ENCODE measurements at regions not wholly inside any gene's neighbourhood (a gene's known extent, or its start where the extent isn't known, plus 50 kb on each side); places are given as distances from the start of the nearest gene placed in this dataset.
A peak's percentile ranks its signal among the peaks of the same experiment; 100 is the strongest.

- Mint-ChIP-seq H3K9me3 (peaks cover 5% of the 10 kb centered on the region), H3K27me3 (no peaks in the 10 kb centered on the region), H3K4me1 (no peaks in the 10 kb centered on the region), H3K4me3 (no peak overlapping the region), H3K36me3 (no peaks in the 10 kb centered on the region), H3K27ac (no peak overlapping the region)
- ATAC-seq: no peak
Observed at GRCh38 chr5:101917166-101917565, 378.9 kb downstream of the SLCO4C1 start.

DNA sequence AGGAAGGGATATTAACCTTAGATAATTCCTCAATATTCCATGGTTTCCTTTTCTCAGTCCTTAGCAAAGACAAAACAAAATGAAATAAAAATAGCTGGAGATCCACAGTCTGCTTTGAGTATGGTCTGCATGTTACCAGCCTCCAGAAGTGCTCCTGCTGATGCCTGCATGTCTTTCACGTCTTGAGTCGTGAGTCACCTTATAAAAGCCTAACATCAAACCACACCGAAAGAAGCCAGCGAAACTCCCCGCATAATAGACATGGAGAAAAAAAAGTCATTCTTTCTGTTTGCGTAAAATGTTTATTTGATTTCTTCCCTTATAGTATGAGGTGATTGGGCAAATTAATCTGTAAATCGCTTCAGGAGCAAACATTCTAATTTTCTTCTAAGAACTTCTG, 380.5 kb downstream of the SLCO4C1 start:
- Mint-ChIP-seq H3K27me3 (no peaks in the 10 kb centered on the region), H3K27ac (no peak overlapping the region), H3K4me3 (no peak overlapping the region), H3K36me3 (no peaks in the 10 kb centered on the region), H3K4me1 (no peaks in the 10 kb centered on the region), H3K9me3 (peaks cover 5% of the 10 kb centered on the region)
- no peak for ATAC-seq

DNA sequence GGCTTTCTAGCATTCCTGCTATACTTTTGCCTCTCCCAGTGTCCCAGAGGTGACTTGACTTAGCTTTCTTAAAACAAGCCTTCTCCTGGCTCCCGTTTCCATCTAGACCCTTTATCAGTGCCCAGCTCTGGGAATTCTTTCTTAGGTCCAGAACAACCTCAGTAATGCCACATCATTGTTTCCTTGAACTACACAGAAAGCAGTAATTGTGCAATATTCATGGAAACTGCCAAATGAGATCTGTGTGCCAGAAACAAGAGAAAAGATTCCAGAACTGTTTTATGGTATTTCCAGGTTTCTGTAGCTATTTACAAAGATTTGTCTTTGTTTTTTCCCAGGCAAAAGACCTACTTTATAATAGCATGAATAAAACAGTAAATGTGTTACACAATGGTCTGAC, 391.3 kb downstream of the SLCO4C1 start:
- no peak for ATAC-seq
- H3K9me3 Mint-ChIP-seq: no peaks in the 10 kb centered on the region
- H3K4me1 Mint-ChIP-seq: no peaks in the 10 kb centered on the region
- H3K4me3 Mint-ChIP-seq: no peak overlapping the region
- no peaks in the 10 kb centered on the region for H3K27me3 Mint-ChIP-seq
- H3K27ac Mint-ChIP-seq: no peak overlapping the region
- H3K36me3 Mint-ChIP-seq: no peaks in the 10 kb centered on the region

GRCh38 chr5:101897914-101898313, 398.2 kb downstream of the SLCO4C1 start:
- H3K27me3 Mint-ChIP-seq: no peaks in the 10 kb centered on the region
- H3K27ac Mint-ChIP-seq: no peak overlapping the region
- no peaks in the 10 kb centered on the region for H3K36me3 Mint-ChIP-seq
- no peaks in the 10 kb centered on the region for H3K9me3 Mint-ChIP-seq
- ATAC-seq: peak; percentile 34
- H3K4me3 Mint-ChIP-seq: no peak overlapping the region
- H3K4me1 Mint-ChIP-seq: no peaks in the 10 kb centered on the region

- Mint-ChIP-seq H3K27me3 (no peaks in the 10 kb centered on the region), H3K4me1 (no peaks in the 10 kb centered on the region), H3K36me3 (no peaks in the 10 kb centered on the region), H3K27ac (no peak overlapping the region), H3K9me3 (peaks cover 5% of the 10 kb centered on the region), H3K4me3 (no peak overlapping the region)
- ATAC-seq: no peak
Observed at GRCh38 chr5:101894985-101895384, 401.1 kb downstream of the SLCO4C1 start.

DNA sequence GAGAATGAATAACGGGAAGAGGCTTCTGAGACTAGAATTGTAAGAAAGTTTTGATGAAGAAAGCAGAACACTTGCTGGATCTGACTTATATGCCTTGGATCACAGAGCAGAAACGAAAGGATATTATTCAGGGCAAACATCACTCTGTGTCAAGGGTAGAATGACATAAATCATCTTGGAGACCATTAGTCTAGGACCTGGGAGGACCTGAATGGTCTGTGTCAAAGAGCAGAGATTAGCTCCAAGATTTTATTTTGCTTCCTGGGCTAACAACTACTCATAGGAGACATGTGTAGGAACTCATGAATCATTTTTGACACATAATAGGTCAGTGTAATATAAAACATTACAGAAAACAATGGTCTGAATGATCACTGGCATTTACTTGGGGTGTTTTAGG, 417.9 kb downstream of the SLCO4C1 start:
- Mint-ChIP-seq H3K27me3 (no peaks in the 10 kb centered on the region), H3K27ac (no peak overlapping the region), H3K36me3 (no peaks in the 10 kb centered on the region), H3K9me3 (no peaks in the 10 kb centered on the region), H3K4me3 (no peak overlapping the region), H3K4me1 (no peaks in the 10 kb centered on the region)
- ATAC-seq: no peak

GRCh38 chr5:101877451-101877850, 418.6 kb downstream of the SLCO4C1 start:
- no peak overlapping the region for H3K27ac Mint-ChIP-seq
- H3K4me1 Mint-ChIP-seq: no peaks in the 10 kb centered on the region
- H3K36me3 Mint-ChIP-seq: no peaks in the 10 kb centered on the region
- no peak for ATAC-seq
- H3K9me3 Mint-ChIP-seq: no peaks in the 10 kb centered on the region
- no peaks in the 10 kb centered on the region for H3K27me3 Mint-ChIP-seq
- H3K4me3 Mint-ChIP-seq: no peak overlapping the region

- no peaks in the 10 kb centered on the region for H3K27me3 Mint-ChIP-seq
- no peak for ATAC-seq
- H3K4me3 Mint-ChIP-seq: no peak overlapping the region
- no peaks in the 10 kb centered on the region for H3K4me1 Mint-ChIP-seq
- H3K36me3 Mint-ChIP-seq: no peaks in the 10 kb centered on the region
- peaks cover 5% of the 10 kb centered on the region for H3K9me3 Mint-ChIP-seq
- H3K27ac Mint-ChIP-seq: no peak overlapping the region
Observed at GRCh38 chr5:101866473-101866872, 429.6 kb downstream of the SLCO4C1 start.

DNA sequence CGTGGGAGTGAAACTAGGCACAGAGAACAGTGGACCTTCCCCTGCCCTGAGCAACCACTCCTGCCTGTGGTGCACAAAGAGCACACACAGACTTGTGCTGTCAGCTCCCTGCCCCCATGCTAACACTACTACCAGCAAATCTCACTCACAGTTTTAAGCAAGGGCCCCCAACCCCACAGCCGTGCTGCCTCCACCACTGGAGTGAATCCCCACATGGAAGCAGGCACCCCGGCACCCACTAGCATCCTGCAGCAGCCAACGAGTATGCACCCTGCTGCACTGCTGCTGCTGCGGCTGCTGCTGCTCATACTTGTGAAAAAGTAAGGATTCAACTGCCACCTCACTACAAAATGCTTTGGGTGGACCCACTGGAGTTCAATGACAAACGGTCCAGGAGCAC, 435.5 kb downstream of the SLCO4C1 start:
- H3K4me3 Mint-ChIP-seq: no peak overlapping the region
- no peaks in the 10 kb centered on the region for H3K36me3 Mint-ChIP-seq
- no peak overlapping the region for H3K27ac Mint-ChIP-seq
- no peaks in the 10 kb centered on the region for H3K4me1 Mint-ChIP-seq
- no peaks in the 10 kb centered on the region for H3K27me3 Mint-ChIP-seq
- H3K9me3 Mint-ChIP-seq: peaks cover 3% of the 10 kb centered on the region
- ATAC-seq: no peak

GRCh38 chr5:101860145-101860544, 435.9 kb downstream of the SLCO4C1 start:
- Mint-ChIP-seq H3K4me3 (no peak overlapping the region), H3K27me3 (no peaks in the 10 kb centered on the region), H3K4me1 (no peaks in the 10 kb centered on the region), H3K36me3 (no peaks in the 10 kb centered on the region), H3K9me3 (peaks cover 3% of the 10 kb centered on the region), H3K27ac (no peak overlapping the region)
- no peak for ATAC-seq

DNA sequence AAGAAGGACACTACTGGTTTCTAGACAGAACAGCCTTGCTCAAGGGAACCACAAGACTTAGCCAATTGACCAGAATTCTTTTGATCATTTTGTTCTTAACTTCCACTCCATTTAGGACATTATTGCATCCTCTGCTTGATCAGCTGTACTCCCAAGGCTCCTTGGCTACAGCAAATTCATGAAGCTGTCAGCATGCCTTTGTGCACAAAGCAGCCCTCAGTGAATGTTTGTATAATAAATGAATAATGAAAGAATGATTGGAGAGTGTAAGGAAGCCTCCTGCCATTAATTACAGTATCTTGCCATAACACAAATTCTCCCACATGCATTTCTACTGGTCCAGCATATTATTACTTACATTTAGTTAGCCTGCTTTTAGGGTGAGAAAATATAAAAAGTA, 449.6 kb downstream of the SLCO4C1 start:
- Mint-ChIP-seq H3K36me3 (no peaks in the 10 kb centered on the region), H3K9me3 (peaks cover 12% of the 10 kb centered on the region), H3K4me3 (no peak overlapping the region), H3K27ac (no peak overlapping the region), H3K4me1 (no peaks in the 10 kb centered on the region), H3K27me3 (no peaks in the 10 kb centered on the region)
- ATAC-seq: no peak

GRCh38 chr5:101843055-101843454, 453.0 kb downstream of the SLCO4C1 start:
- H3K9me3 Mint-ChIP-seq: peaks cover 12% of the 10 kb centered on the region

GRCh38 chr5:101838435-101838834, 457.6 kb downstream of the SLCO4C1 start:
- H3K4me3 Mint-ChIP-seq: no peak overlapping the region
- no peak for ATAC-seq
- H3K9me3 Mint-ChIP-seq: peaks cover 5% of the 10 kb centered on the region
- no peaks in the 10 kb centered on the region for H3K4me1 Mint-ChIP-seq
- H3K27me3 Mint-ChIP-seq: no peaks in the 10 kb centered on the region
- H3K27ac Mint-ChIP-seq: no peak overlapping the region
- no peaks in the 10 kb centered on the region for H3K36me3 Mint-ChIP-seq

More at GRCh38 chr5:101843055-101843454, 453.0 kb downstream of the SLCO4C1 start:
- H3K4me3 Mint-ChIP-seq: no peak overlapping the region
- H3K4me1 Mint-ChIP-seq: no peaks in the 10 kb centered on the region
- no peaks in the 10 kb centered on the region for H3K27me3 Mint-ChIP-seq
- no peak for ATAC-seq
- H3K27ac Mint-ChIP-seq: no peak overlapping the region
- no peaks in the 10 kb centered on the region for H3K36me3 Mint-ChIP-seq

- peaks cover 4% of the 10 kb centered on the region for H3K9me3 Mint-ChIP-seq
- no peaks in the 10 kb centered on the region for H3K36me3 Mint-ChIP-seq
- no peaks in the 10 kb centered on the region for H3K4me1 Mint-ChIP-seq
- H3K27ac Mint-ChIP-seq: no peak overlapping the region
- H3K27me3 Mint-ChIP-seq: no peaks in the 10 kb centered on the region
- no peak overlapping the region for H3K4me3 Mint-ChIP-seq
- no peak for ATAC-seq
Observed at GRCh38 chr5:101829255-101829654, 466.8 kb downstream of the SLCO4C1 start.

DNA sequence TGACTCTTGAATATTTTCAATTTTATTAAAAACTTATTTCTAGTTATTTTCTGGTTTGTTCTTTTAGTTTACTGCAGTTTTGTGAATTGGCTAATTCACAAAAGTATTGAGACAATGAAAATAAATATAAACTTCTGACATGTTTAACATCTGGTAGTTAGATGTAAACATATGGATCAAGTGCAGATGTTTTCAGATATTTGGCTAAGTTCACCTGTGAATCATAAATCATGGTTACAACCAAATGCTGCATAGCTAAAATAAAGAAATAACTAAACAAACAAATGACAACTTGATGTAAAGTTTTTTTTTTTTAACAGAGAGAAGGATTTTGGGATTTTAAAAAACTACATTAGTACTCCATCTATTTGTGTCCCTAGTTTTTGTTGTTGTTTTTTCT, 484.6 kb downstream of the SLCO4C1 start:
- no peaks in the 10 kb centered on the region for H3K4me1 Mint-ChIP-seq
- no peak overlapping the region for H3K4me3 Mint-ChIP-seq
- H3K36me3 Mint-ChIP-seq: no peaks in the 10 kb centered on the region
- ATAC-seq: no peak
- H3K27ac Mint-ChIP-seq: no peak overlapping the region
- no peaks in the 10 kb centered on the region for H3K9me3 Mint-ChIP-seq
- H3K27me3 Mint-ChIP-seq: no peaks in the 10 kb centered on the region

DNA sequence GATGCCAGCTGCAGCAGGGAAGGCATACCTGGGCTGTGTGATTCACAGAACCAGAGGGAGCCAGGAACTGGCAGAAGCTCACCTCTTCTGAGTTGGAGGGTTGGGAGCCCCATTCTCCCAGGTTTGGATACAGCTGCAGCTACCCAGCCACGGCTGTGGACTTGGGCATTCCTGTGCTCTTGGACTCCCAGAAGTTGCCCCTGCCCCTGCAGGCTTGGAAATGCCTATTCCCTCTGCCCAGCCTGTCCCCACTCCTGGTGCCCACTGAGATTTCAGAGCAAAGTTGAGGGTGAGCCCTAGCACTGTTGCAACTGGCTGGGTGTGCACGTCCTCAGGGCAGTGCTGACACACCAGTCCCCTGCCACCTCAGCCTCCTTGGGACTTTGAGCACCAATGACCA, 489.7 kb downstream of the SLCO4C1 start:
- no peaks in the 10 kb centered on the region for H3K4me1 Mint-ChIP-seq
- no peaks in the 10 kb centered on the region for H3K36me3 Mint-ChIP-seq
- no peak overlapping the region for H3K4me3 Mint-ChIP-seq
- ATAC-seq: peak; percentile 47
- no peak overlapping the region for H3K27ac Mint-ChIP-seq
- H3K27me3 Mint-ChIP-seq: no peaks in the 10 kb centered on the region
- no peaks in the 10 kb centered on the region for H3K9me3 Mint-ChIP-seq

DNA sequence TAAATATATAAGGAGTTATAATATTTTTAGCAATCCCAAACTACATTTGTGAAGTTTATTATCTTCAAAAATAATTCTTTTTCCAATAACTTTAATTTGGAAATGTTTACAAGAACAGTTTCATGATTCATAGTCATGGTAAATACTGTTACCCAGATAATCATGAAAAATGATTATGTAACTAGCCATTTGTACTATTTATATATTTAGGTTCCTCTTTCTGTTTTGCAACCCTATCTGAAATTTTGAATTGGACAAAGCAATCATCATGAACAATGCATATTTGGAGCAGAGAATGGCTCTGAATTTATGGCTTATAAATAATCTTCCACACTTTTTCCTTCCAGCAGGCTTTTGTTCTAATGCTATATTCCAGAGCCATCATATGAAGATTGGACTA, 499.7 kb downstream of the SLCO4C1 start:
- no peak for ATAC-seq
- Mint-ChIP-seq H3K9me3 (no peaks in the 10 kb centered on the region), H3K27me3 (no peaks in the 10 kb centered on the region), H3K4me1 (no peaks in the 10 kb centered on the region), H3K27ac (no peak overlapping the region), H3K36me3 (no peaks in the 10 kb centered on the region), H3K4me3 (no peak overlapping the region)
